A673 (cell line): ENCODE measurements at regions not wholly inside any gene's neighbourhood (a gene's known extent, or its start where the extent isn't known, plus 50 kb on each side); places are given as distances from the start of the nearest gene placed in this dataset.

Experiments used
- CTCF ChIP-seq: fragments of 300-800, 200-600 bp; sonication (generic); conservative IDR thresholded peaks from 2 replicates; pipeline ENCODE4 v1.5.1; 2017; ENCODE audit warnings: low read depth, mild to moderate bottlenecking, antibody characterized with exemption, low read length, moderate library complexity, mixed read lengths
- EZH2 ChIP-seq: fragments of 200-600 bp; sonication (generic); IDR thresholded peaks from 2 replicates; pipeline ENCODE4 v1.6.1; 2017; ENCODE audit warnings: borderline replicate concordance, low read depth, mild to moderate bottlenecking, mixed read lengths, antibody characterized with exemption, low read length; ENCODE audit not compliant: poor library complexity, severe bottlenecking

GRCh38 chr10:30744106-30744505 is 114.6 kb upstream of the LYZL2 start:
- TF ChIP-seq CTCF (no peak), EZH2 (no peak)
